ENCODE measurements at regions not wholly inside any gene's neighbourhood (a gene's known extent, or its start where the extent isn't known, plus 50 kb on each side); places are given as distances from the start of the nearest gene placed in this dataset.

DNA sequence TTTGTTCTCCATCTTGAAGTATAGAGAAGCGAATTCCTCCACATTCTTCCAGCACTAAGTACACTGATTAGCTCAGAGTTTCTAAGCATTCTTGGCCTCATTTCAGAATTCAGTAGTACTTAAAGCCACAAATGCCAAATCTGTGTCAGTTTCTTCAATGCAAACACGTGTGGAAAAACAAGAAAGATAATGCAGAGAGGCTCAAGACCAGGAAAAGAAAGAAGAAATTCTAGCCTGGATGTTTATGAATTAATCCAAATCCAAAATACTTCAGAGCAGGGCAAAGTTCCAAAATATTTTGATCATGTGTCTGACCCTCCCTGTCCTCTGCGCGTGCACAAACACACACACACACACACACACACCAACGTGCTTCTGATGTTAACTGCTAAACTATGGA, 457.6 kb downstream of the SLCO4C1 start:
- TF ChIP-seq POLR2A (IDR thresholded peaks at IDR 0.05; ENCODE audit: low read depth, low read length) (no peak), POLR2AphosphoS5 (IDR thresholded peaks at IDR 0.05; ENCODE audit: low read depth, low read length) (no peak), TAF1 (IDR thresholded peaks at IDR 0.05; ENCODE audit: borderline replicate concordance, low read depth, low read length) (no peak)
